HepG2 (cell line): ENCODE measurements at regions not wholly inside any gene's neighbourhood (a gene's known extent, or its start where the extent isn't known, plus 50 kb on each side); places are given as distances from the start of the nearest gene placed in this dataset.

Source experiments
- ZNF143 ChIP-seq: sonication (generic); formaldehyde crosslinking; IDR thresholded peaks from 2 replicates; pipeline ENCODE4 v1.4.0; 2020; ENCODE audit warnings: missing genetic modification reagents
- ZSCAN30 ChIP-seq: sonication (generic); formaldehyde crosslinking; IDR thresholded peaks from 2 replicates; pipeline ENCODE4 v1.5.0; 2020; ENCODE audit warnings: mild to moderate bottlenecking, missing genetic modification reagents
- TF ChIP-seq, protein P1 (sequence below): sonication (generic); formaldehyde crosslinking; IDR thresholded peaks from 2 replicates; pipeline ENCODE4 v1.4.0; 2020; ENCODE audit warnings: missing genetic modification reagents, borderline replicate concordance
- TF ChIP-seq, protein P2 (sequence below): sonication (generic); formaldehyde crosslinking; IDR thresholded peaks from 2 replicates; pipeline ENCODE4 v1.5.0; 2020; ENCODE audit warnings: missing genetic modification reagents, mild to moderate bottlenecking, borderline replicate concordance
- TF ChIP-seq, protein P3 (sequence below), 2 experiments: sonication (generic) in 1 of 2; formaldehyde crosslinking in 1 of 2; IDR thresholded peaks; 2 replicates each; pipeline versions ENCODE4 v1.6.1 to v1.9.0; 2014 to 2022; ENCODE audit warnings: antibody characterized with exemption in 1 of 2, borderline replicate concordance in 1 of 2, inconsistent platforms in 1 of 2, low read depth in 1 of 2, missing genetic modification reagents in 1 of 2

GRCh38 chr1:212544110-212544509, 64.5 kb upstream of the ATF3 start (continued):
- TF ChIP-seq, protein P1, sequence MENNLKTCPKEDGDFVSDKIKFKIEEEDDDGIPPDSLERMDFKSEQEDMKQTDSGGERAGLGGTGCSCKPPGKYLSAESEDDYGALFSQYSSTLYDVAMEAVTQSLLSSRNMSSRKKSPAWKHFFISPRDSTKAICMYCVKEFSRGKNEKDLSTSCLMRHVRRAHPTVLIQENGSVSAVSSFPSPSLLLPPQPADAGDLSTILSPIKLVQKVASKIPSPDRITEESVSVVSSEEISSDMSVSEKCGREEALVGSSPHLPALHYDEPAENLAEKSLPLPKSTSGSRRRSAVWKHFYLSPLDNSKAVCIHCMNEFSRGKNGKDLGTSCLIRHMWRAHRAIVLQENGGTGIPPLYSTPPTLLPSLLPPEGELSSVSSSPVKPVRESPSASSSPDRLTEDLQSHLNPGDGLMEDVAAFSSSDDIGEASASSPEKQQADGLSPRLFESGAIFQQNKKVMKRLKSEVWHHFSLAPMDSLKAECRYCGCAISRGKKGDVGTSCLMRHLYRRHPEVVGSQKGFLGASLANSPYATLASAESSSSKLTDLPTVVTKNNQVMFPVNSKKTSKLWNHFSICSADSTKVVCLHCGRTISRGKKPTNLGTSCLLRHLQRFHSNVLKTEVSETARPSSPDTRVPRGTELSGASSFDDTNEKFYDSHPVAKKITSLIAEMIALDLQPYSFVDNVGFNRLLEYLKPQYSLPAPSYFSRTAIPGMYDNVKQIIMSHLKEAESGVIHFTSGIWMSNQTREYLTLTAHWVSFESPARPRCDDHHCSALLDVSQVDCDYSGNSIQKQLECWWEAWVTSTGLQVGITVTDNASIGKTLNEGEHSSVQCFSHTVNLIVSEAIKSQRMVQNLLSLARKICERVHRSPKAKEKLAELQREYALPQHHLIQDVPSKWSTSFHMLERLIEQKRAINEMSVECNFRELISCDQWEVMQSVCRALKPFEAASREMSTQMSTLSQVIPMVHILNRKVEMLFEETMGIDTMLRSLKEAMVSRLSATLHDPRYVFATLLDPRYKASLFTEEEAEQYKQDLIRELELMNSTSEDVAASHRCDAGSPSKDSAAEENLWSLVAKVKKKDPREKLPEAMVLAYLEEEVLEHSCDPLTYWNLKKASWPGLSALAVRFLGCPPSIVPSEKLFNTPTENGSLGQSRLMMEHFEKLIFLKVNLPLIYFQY (CRISPR knock-in tag), result no peak
- TF ChIP-seq ZSCAN30, result no peak
- TF ChIP-seq, protein P2, sequence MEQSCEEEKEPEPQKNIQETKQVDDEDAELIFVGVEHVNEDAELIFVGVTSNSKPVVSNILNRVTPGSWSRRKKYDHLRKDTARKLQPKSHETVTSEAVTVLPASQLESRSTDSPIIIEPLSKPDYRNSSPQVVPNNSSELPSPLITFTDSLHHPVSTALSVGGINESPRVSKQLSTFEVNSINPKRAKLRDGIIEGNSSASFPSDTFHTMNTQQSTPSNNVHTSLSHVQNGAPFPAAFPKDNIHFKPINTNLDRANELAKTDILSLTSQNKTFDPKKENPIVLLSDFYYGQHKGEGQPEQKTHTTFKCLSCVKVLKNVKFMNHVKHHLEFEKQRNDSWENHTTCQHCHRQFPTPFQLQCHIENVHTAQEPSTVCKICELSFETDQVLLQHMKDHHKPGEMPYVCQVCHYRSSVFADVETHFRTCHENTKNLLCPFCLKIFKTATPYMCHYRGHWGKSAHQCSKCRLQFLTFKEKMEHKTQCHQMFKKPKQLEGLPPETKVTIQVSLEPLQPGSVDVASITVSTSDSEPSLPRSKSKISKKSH (CRISPR knock-in tag), result no peak
- no peak for TF ChIP-seq ZNF143
- TF ChIP-seq, protein P3, sequence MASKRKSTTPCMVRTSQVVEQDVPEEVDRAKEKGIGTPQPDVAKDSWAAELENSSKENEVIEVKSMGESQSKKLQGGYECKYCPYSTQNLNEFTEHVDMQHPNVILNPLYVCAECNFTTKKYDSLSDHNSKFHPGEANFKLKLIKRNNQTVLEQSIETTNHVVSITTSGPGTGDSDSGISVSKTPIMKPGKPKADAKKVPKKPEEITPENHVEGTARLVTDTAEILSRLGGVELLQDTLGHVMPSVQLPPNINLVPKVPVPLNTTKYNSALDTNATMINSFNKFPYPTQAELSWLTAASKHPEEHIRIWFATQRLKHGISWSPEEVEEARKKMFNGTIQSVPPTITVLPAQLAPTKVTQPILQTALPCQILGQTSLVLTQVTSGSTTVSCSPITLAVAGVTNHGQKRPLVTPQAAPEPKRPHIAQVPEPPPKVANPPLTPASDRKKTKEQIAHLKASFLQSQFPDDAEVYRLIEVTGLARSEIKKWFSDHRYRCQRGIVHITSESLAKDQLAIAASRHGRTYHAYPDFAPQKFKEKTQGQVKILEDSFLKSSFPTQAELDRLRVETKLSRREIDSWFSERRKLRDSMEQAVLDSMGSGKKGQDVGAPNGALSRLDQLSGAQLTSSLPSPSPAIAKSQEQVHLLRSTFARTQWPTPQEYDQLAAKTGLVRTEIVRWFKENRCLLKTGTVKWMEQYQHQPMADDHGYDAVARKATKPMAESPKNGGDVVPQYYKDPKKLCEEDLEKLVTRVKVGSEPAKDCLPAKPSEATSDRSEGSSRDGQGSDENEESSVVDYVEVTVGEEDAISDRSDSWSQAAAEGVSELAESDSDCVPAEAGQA (IDR thresholded peaks at IDR 0.05; ENCODE audit: low read depth), result no peak
- TF ChIP-seq, protein P3 (CRISPR knock-in tag; IDR thresholded peaks at IDR 0.05; ENCODE audit: borderline replicate concordance), result no peak
